Sciatic nerve (tissue), 2 donors: ENCODE measurements at regions not wholly inside any gene's neighbourhood (a gene's known extent, or its start where the extent isn't known, plus 50 kb on each side); places are given as distances from the start of the nearest gene placed in this dataset.

ENCODE experiments used
- ATAC-seq: fragments of 200-7000 bp; cut with Tn5 transposase; one replicate; pipeline ENCODE4 v1.9.1; 2020; ENCODE audit warnings: mild to moderate bottlenecking, moderate library complexity
- DNase-seq: peaks from one replicate; pipeline ENCODE4 v3.0.0-alpha.2; 2020; ENCODE audit warnings: low spot score
- intact Hi-C: fragments of 100-400 bp; cut with DNase I; formaldehyde crosslinking; loops from one replicate; pipeline ENCODE4 v1.14.2; 2022
- donor health status: DM: no; HTN: no; CAD: no.
- donor health status: DM: no; HTN: no; CAD: no.

DNA sequence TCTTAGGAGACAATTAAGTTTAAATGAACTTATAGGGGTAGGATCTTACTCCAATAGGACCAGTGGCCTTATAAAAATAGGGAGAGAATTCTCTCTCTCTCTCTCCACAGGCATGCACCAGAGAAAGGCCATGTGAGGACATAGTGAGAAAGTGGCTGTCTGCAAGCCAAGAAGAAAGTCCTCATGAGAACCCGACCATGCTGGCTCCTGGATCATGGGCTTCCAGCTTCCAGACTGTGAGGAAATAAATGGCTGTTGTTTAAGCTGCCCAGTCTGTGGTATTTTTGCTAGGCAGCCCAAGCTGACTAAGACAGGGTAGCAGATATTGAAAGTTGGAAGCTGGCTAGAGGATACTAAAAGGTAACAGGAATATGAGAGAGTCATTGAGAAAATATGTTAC, 454.0 kb downstream of the NBAS start:
- ATAC-seq, result no peak
- intact Hi-C loops, result no loop called here
- DNase-seq, result no peak

DNA sequence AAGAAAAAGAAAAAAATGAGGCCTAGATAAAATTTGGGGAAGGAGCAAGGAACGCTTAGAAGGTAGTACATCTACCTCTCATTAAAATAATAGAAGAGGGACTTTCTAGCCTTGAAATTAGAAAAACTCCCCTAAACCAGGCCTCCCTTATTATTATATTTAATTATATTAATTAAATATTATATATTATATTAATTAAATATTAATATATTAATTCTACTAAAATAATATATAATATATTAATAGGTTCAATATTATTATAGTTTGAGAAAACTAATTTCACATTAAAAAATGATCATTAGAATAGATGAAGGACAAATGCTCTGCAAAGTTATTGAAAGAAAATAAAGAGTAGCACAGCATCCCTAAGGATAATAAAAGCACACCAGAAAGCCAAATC, 449.4 kb downstream of the NBAS start:
- ATAC-seq (no peak), DNase-seq (no peak)
- intact Hi-C loops, result no loop called here

DNA sequence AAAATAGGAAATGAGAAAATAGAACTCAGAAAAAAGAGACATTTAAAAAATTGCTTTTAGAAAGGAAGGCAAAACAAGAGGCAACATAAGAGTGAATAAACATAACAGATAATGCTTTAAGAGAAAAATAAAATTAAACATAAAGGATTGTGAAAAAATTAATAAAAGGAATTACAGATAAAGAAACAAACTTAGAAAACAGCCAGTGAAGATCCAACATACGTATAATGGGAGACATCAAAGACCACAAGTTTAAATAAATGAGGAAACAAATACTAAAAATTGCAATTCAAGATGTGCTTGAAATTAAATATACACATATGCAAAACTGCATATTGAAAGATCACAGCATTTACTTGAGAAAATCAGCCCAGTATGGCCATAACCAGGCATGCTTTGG, 448.9 kb downstream of the NBAS start:
- intact Hi-C loops, result no loop called here
- ATAC-seq, result no peak

DNA sequence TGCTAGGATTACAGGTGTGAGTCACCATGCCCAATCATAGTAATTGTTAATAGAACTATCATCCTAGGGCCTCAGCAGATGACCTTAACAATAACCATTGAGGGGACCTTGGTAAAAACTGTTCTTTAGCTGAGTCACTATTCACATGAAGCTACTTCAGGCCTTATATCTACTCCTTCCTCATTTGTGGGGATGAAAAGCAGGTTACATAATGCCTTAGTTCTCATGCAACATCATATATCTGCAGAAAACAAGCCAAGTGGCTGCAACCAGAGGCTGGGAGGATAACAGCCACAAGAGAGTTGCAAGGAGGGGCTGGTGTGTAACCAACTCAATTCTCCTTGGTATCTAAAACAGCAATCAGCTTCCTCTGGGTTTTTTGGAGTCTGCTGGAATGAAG, 445.4 kb downstream of the NBAS start:
- DNase-seq, result no peak
- intact Hi-C loops, result no loop called here
- no peak for ATAC-seq

More for the DNA sequence above, 448.9 kb downstream of the NBAS start:
- no peak for DNase-seq

DNA sequence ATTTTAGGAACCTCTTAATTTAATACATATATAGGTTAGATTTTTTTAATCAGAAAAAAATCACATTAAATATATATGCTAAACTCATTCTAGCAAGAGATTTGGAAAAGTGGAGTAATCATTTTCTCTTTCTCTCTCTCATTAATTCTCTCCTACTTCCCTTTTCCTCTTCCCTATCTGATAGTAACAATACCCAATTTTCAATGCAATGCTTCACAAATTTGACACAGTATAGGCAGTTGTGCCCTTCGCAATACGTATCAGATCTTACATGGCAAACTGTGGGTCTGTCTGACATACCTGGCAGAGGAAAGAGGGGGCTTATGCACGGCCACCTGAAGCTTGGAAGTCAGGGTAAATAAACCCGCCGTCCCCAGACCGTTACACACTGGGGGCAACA, 444.3 kb downstream of the NBAS start:
- ATAC-seq, result no peak
- intact Hi-C loops, result no loop called here
- DNase-seq, result no peak
